ENCODE measurements at regions not wholly inside any gene's neighbourhood (a gene's known extent, or its start where the extent isn't known, plus 50 kb on each side); places are given as distances from the start of the nearest gene placed in this dataset.
"Not testable (repeated sequence)": the region's sequence is repeated elsewhere in the genome, so short reads cannot be mapped to it uniquely, and the experiment has no call there.

DNA sequence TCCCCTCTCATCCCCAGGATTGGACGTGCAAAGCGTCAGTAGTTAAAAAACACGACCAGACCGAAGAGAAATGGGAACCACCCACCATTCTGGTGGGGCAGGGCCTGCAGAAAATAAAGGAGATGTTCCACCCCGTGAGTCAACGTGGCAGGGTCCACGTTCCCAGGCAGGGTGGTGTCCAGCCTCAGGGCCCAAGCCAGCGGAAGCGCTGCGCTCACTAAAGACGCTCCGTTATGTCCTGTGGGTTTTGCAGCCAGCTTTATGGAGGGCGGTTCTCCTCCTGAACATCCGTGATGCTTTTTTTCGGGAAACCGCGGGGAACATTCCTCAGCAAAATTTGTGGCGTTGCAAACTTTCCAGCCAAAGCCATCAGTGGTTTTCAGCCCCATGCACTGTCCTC is 93.4 kb upstream of the SHOX start:
- intact Hi-C loops (cut with DNase I): no loop called here
- no peak for DNase-seq (ENCODE audit: low spot score)

DNA sequence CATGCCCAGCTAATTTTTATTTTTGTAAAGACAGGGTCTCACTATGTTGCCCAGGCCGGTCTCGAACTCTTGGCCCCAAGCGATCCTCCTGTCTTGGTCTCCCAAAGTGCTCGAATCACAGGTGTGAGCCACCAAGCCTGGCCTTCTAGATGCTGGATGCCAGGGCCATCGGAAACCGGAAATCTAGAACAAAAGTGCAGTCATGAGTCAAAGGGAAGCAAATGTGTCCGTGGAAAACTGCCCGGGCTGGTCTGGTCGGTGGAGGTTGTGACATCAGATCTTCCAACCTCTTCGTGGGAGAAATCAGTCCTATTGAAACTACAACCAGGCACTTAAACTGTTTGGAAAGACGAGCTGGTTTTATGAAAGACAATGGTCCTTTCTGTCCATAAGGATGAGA is 92.3 kb upstream of the SHOX start:
- DNase-seq (ENCODE audit: low spot score): no peak
- intact Hi-C loops (cut with DNase I): no loop called here

DNA sequence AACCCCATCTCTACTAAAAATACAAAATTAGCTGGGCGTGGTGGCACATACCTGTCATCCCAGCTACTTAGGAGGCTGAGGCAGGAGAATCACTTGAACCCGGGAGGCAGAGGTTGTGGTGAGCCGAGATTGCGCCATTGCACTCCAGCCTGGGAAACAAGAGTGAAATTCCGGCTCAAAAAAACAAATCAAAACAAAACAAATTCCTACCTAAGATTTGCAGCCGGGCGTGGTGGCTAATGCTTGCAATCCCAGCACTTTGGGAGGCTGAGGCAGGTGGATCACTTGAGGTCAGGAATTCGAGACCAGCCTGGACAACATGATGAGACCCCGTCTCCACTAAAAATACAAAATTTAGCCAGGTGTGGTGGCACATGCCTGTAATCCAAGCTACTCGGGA is 89.6 kb upstream of the SHOX start:
- intact Hi-C loops (cut with DNase I): not testable (repeated sequence)

DNA sequence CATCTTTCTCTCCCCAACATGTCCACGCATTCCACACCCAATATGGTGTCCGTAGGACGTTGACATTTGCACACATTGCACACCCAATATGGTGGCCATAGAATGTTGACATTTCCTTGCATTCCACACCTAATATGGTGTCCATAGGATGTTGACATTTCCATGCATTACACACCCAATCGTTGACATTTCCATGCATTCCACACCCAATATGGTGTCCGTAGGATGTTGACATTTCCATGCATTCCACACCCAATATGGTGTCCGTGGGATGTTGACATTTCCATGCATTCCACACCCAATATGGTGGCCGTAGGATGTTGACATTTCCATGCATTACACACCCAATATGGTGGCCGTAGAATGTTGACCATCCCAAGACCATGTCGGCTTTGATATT is 88.4 kb upstream of the SHOX start:
- DNase-seq (ENCODE audit: low spot score): no peak
- intact Hi-C loops (cut with DNase I): no loop called here

More for the DNA sequence above, 89.6 kb upstream of the SHOX start:
- DNase-seq (ENCODE audit: low spot score): not testable (repeated sequence)

DNA sequence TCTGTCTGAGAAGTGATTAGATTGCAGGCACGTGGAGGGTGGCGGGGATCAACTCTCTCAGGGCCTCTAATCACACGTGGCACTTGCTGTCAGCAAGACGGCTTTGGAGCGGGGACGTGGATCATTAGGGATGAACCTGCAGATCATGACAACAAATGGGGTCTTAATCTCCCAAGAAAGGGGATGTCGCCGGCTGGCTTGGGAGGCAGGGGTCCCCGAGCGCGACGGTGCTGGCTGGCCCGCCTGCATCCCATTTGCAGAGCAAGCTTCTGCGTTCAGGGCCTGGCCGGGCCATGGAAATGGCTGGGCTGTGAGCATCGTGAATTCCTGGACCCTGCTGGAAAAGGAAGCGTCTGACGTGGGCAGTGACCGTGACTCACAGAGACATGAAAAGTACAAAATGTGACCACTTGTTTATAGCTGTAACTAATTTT is 85.1 kb upstream of the SHOX start:
- DNase-seq (ENCODE audit: low spot score): no peak
- intact Hi-C loops (cut with DNase I): no loop called here

DNA sequence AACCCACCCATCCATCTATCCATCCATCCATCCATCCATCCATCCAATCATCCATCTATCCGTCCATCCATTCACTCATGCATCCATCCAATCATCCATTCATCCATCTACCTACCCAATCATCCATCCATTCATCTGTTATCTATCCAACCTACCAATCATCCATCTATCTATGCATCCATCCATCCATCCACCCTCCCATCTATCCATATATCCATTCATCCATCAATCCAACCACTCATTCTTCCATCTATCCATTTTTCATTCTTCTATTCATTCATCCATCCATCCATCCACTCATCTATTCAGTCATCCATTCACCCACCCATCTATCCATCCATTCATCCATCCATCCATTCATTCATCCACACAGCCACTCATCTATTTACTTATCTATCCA is 80.1 kb upstream of the SHOX start:
- intact Hi-C loops (cut with DNase I): no loop called here
- no peak for DNase-seq (ENCODE audit: low spot score)

DNA sequence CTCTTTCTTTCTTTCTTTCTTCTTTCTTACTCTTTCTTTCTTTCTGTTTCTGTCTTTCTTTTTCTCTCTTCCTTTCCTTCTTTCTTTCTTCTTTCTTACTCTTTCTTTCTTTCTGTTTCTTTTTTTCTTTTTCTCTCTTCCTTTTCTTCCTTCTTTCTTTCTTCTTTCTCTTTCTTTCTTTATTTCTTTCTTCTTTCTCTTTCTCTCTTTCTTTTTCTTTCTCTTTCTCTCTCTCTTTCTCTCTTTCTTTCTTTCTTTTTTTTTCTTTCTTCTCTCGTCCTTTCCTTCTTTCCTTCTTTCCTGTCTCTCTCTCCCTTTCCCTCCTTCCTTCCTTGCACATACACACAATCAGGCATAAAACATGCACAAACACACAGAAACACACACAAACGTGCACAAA is 79.3 kb upstream of the SHOX start:
- intact Hi-C loops (cut with DNase I): no loop called here
- DNase-seq (ENCODE audit: low spot score): no peak

DNA sequence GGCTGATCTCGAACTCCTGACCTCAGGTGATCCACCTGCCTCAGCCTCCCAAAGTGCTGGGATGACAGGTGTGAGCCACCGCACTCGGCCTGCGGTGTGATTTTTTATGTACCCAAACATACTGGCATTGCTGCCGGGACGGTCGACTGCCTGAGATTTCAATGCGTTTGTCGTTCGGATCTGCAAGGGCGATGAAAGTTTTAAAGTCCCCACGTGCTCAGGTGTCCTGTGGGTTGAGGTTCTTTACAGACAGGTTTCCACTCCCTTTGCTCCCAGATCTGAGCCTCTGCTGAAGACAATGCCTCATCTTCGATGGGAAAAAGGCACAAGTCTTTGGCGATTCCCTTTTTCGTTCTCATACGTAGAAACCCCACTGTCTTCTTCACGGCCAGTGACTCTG is 78.1 kb upstream of the SHOX start:
- intact Hi-C loops (cut with DNase I): no loop called here
- DNase-seq (ENCODE audit: low spot score): no peak

DNA sequence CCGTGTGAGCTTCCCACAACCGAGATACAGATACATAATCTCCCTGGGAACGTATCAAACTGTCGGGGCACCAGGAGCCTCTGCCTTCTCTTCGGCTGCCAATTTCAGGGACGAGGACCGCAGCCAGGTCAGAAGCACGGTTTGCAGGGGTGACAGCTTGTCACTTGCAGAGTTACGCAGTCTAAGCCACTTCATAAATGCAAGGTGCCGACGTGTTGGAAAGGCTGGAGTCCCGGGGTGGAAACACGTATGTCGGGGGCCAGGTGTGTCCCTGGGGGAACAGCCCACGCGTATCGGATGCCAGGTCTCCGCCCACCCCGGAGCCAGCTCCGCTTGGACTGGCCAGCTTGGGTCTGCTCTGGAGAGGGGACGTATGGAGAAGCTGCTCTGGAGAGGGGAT is 76.3 kb upstream of the SHOX start:
- intact Hi-C loops (cut with DNase I): no loop called here
- no peak for DNase-seq (ENCODE audit: low spot score)

DNA sequence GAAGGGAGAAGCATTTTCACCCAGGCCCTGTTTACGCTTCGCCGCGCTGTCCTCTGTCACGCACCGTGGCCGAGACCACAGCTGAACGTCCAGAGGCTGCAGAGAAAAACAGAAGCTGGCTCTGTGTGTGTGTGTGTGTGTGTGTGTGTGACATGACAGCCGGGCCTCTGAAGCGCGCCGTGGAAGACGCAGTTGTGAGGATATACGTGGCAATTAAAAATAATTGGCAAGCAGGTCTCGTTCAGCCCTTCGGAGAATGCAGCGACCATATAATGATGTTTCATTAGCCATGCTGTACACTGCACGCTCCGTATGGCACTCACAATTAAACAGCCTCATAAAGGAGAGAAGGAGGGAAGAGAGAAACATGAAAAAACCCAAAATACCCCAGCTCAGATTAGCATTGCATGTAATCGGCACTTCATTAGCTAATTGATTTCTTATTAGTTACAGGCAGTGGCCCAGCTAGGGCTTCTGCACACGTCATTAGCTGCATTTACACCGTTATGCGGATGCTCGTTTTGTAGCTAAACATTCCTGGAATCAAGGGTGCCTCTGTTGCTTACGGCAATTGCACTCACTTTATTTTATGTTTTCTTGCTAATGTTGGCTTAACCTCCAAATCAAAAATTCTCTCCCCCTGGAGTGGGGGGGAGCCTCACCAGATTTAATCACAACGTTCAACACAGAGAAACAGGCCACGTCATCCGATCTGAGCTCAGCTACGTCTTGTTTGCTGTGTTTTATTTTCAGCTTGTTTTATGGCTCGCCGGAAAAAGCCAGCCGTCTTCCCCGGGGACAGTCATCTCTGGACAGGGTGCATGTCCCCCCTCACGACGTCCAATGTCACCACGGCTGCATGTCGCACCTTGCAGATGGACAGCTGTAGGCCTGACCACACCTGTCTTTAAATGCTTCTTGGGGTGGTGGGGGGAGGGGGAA is 74.6 kb upstream of the SHOX start:
- intact Hi-C loops (cut with DNase I): no loop called here
- no peak for DNase-seq (ENCODE audit: low spot score)

DNA sequence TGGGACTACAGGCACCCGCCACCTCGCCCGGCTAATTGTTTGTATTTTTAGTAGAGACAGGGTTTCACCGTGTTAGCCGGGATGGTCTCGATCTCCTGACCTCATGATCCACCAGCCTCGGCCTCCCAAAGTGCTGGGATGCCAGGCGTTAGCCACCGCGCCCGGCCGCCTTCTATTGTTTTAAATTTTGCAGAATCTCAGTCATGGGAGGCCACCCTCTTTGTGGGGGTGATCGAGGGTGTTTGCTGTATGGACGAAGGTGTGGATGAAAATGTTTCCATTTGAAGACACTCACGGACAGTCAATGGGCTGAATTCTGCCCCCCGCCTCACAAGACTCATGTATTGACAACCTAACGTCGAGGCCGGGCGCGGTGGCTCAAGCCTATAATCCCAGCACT is 73.0 kb upstream of the SHOX start:
- intact Hi-C loops (cut with DNase I): not testable (repeated sequence)

DNA sequence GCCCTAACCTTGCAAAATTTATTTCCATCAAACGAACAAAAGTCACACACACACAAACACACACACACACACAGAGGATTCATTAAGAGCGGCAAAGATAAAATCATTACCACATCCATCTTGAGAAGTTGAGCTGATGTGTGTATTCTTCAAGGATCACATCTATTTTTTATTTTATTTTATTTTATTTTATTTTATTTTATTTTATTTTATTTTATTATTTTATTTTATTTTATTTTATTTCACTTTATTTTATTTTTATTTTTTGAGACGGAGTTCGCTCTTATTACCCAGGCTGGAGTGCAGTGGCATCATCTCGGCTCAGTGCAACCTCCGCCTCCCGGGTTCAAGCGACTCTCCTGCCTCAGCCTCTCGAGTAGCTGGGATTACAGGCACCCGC is 71.3 kb upstream of the SHOX start:
- intact Hi-C loops (cut with DNase I); DNase-seq (ENCODE audit: low spot score): not testable (repeated sequence)

More for the DNA sequence above, 73.0 kb upstream of the SHOX start:
- not testable (repeated sequence) for DNase-seq (ENCODE audit: low spot score)

DNA sequence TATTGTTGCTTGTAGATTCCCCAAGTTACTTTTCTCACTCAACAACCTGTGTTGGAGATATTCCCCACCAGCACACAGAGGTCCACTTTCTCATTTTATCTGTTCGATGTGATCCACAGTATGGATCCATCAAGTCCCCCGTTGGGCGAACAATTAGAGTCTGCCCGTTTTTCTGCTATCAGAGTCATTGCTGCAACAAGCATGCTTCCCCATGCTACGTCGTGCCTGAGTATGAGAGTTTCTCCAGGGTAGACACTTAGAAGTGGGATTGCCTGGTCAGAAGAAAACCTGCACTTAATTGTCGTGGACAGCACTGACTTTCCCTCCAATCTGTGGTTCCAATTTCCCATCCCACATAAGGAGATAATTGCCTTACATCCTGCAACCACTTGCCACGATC is 62.7 kb upstream of the SHOX start:
- intact Hi-C loops (cut with DNase I): no loop called here
- no peak for DNase-seq (ENCODE audit: low spot score)

DNA sequence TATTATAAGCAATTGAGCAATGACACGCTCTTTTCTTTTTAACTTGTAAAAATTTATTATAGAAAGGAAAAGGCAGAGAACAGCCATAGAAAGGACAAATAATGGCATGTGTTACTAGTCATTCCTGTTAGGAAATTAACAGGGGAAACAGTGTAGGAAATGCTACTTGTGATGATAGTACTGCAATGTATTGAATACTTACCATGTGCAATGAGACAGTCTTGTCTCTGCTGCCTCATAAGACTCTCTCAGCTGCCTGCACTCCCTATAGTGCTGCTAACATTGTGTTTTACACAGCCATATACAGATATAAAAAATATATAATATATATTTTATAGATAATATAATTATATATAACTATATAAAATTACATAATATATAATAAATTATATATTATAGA is 62.3 kb upstream of the SHOX start:
- DNase-seq (ENCODE audit: low spot score): no peak
- intact Hi-C loops (cut with DNase I): no loop called here

DNA sequence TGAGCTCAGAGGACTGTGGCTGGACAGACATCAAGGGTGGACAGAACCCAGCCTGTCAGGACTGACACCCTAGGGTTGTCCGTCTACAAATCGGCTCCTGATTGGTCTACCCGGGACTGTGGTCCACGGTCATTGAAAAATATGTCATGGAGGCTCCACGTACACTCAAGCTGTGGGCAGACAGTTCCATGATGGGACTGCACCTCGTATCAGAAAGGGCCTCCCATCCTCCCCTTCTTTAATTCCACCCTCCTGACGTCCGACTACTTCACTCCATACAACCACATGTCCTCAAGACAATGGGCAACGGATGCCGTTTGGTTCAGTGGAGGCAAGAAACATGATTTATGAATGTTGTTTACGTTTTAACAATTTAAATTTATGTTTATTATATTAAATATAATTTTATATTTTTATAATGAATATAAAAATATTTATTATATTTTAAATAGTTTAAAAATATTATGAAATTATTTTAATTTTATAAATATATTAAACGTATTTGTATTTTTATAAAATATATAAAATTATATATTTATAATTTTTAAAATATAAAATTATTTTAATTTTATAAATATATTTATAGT is 58.0 kb upstream of the SHOX start:
- no peak for DNase-seq (ENCODE audit: low spot score)
- intact Hi-C loops (cut with DNase I): no loop called here

DNA sequence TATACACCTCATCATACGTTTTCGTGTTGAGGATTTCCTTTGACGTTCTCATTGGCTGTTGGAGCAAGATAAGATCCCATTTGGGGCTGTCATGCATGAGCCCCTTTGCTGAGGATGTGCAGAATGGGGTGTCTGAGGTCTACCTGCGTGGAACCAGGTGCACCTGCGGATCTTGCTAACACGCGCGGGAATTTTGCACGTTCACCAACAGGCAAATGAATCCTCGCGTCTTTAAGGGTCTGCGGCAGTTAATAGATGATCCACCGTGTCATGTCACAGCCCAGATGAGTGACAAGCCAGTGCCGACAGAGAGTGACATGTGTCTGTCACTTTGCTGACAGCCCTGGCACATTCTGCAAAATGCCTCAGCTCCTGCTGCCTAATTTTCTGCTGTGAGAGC is 56.3 kb upstream of the SHOX start:
- intact Hi-C loops (cut with DNase I): no loop called here
- no peak for DNase-seq (ENCODE audit: low spot score)

DNA sequence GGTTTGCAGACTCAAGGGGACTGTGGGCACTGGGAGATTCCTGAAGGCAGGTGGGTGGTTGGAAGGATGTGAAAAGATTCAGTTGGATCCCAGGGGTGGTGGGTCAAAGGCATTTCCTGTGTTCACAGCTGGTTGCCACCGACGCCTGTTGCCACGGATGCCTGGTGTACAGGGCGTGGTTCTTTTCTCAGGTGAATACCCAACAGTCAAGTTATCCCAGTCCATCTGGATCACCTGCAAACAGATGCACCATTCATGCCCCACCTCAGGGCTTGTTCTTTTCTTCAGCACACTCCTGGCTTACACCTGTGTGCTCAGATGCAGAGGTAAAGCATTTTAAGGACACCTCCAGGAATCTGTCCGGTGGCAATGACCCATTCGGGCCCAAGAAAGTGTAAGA is 55.8 kb upstream of the SHOX start:
- no peak for DNase-seq (ENCODE audit: low spot score)
- intact Hi-C loops (cut with DNase I): no loop called here

DNA sequence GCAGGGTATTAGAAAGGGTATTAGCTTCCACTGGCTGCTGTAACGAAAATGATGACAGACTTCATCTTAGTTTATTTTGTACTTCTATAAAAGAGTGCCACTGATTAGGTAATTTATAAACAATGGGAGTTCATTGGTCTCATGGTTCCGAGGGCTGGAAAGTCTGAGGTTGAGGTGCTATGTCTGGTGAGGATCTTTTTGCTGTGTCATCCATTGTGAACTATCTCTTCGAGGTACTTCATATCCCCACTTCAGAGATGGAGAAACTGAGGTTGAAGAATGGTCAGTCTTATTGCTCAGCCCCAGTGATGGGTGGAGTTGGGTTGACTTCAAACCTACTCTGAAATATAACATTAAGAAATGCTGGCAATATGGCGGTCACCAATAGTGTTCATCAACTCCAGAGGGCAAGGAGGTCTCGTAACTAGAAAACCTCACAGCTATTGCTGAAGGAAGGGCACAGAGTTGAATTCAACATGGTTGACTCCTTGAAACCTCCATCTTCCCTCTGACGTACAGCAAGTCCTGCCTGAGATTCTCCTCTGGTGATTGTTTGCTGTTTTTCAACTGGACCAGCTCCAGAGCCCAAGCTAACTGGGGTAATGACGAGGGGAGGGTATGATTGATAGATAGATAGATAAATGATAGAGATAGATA is 53.6 kb upstream of the SHOX start:
- DNase-seq (ENCODE audit: low spot score): no peak
- intact Hi-C loops (cut with DNase I): no loop called here

DNA sequence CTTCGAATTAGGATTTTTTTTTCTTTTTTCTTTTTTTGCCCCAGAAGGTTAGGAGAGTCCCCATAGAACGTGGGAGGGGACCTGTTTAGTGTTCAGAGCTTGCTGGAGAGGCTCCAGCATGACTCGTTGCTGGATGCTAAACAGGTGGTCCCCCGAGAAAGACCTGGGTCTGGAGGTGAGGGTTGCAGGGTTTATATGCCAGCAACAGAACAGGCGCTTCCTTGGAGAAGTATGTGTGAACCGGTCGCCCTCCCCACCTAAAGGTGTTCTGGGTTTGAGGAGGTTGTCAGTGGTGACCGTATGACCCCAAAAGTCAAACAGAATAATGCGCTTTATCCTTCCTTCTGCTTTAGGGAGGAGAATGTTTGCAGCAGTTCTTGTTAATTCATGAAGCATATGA is 52.1 kb upstream of the SHOX start:
- intact Hi-C loops (cut with DNase I): no loop called here
- DNase-seq (ENCODE audit: low spot score): no peak

DNA sequence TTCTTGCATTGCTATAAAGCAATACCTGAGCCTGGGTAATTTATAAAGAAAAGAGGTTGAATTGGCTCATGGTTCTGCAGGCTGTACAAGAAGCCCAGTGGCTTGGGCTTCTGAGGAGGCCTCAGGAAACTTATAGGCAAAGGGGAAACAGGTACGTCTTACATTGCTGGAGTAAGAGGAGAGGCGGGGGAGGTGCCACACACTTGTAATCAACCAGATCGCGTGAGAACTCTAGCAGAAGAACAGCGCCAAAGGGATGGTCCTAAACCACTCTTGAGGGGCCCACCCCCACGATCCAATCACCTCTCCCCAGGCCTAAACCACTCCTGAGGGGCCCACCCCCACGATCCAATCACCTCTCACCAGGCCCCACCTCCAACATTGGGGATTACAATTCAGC is 50.6 kb upstream of the SHOX start:
- DNase-seq (ENCODE audit: low spot score): no peak
- intact Hi-C loops (cut with DNase I): no loop called here
